Brain microvascular endothelial cell (primary cell): ENCODE measurements at regions not wholly inside any gene's neighbourhood (a gene's known extent, or its start where the extent isn't known, plus 50 kb on each side); places are given as distances from the start of the nearest gene placed in this dataset.

Experiments
- DNase-seq: peaks from one replicate; pipeline ENCODE4 v3.0.0-alpha.2; 2020
- H3K27ac ChIP-seq: fragments of 250-450 bp; sonication (Bioruptor Pico); 2 replicates; pipeline ENCODE4 v1.5.1; 2020; ENCODE audit warnings: mild to moderate bottlenecking, moderate library complexity
- H3K27me3 ChIP-seq: fragments of 250-450 bp; sonication (Bioruptor Pico); replicated peaks from 2 replicates; pipeline ENCODE4 v1.5.1; 2020; ENCODE audit warnings: mild to moderate bottlenecking
- H3K36me3 ChIP-seq: fragments of 250-450 bp; sonication (Bioruptor Pico); replicated peaks from 2 replicates; pipeline ENCODE4 v1.5.1; 2020; ENCODE audit warnings: mild to moderate bottlenecking
- H3K4me3 ChIP-seq: 2 replicates; pipeline ENCODE4 v1.5.1; 2011; ENCODE audit warnings: low read depth, mild to moderate bottlenecking, control low read depth, low read length, moderate library complexity
- in situ Hi-C: cut with HindIII; loops from 2 replicates; pipeline ENCODE4 v1.10.0; 2017; ENCODE audit warnings: low sequenced_read_pairs, low pct_ligation_motif_present
- TF ChIP-seq, protein P1 (sequence below): IDR thresholded peaks from 2 replicates; pipeline ENCODE4 v1.5.1; 2011; ENCODE audit warnings: low read depth, mild to moderate bottlenecking, moderate library complexity, low read length, control low read depth, inconsistent platforms; ENCODE audit errors: missing control alignments

DNA sequence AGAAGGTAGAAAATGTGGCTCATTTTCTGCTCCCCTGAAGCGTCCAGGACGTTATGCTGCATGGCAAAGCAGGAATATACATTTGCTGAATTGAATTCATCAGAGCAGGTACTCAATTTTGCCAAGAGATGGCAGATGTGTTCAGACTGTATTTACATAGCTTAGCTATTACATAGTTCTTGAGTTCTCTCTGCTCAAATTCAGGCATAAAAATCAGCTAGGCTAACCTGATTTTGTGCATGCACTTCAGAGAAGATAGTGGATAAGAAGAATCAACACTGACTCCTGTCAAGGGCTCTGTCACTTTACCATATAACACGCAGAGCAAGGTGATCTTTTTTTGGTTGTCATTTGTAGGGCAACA lies 209.2 kb upstream of the FAM3C start:
- TF ChIP-seq, protein P1, sequence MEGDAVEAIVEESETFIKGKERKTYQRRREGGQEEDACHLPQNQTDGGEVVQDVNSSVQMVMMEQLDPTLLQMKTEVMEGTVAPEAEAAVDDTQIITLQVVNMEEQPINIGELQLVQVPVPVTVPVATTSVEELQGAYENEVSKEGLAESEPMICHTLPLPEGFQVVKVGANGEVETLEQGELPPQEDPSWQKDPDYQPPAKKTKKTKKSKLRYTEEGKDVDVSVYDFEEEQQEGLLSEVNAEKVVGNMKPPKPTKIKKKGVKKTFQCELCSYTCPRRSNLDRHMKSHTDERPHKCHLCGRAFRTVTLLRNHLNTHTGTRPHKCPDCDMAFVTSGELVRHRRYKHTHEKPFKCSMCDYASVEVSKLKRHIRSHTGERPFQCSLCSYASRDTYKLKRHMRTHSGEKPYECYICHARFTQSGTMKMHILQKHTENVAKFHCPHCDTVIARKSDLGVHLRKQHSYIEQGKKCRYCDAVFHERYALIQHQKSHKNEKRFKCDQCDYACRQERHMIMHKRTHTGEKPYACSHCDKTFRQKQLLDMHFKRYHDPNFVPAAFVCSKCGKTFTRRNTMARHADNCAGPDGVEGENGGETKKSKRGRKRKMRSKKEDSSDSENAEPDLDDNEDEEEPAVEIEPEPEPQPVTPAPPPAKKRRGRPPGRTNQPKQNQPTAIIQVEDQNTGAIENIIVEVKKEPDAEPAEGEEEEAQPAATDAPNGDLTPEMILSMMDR = peak; percentile 44
- H3K27ac ChIP-seq = peak overlapping the region; percentile 80
- in situ Hi-C loops = no loop called here
- H3K27me3 ChIP-seq = no peaks in the 10 kb centered on the region
- peak; percentile 45 for DNase-seq
- no peak overlapping the region for H3K4me3 ChIP-seq
- no peaks in the 10 kb centered on the region for H3K36me3 ChIP-seq

DNA sequence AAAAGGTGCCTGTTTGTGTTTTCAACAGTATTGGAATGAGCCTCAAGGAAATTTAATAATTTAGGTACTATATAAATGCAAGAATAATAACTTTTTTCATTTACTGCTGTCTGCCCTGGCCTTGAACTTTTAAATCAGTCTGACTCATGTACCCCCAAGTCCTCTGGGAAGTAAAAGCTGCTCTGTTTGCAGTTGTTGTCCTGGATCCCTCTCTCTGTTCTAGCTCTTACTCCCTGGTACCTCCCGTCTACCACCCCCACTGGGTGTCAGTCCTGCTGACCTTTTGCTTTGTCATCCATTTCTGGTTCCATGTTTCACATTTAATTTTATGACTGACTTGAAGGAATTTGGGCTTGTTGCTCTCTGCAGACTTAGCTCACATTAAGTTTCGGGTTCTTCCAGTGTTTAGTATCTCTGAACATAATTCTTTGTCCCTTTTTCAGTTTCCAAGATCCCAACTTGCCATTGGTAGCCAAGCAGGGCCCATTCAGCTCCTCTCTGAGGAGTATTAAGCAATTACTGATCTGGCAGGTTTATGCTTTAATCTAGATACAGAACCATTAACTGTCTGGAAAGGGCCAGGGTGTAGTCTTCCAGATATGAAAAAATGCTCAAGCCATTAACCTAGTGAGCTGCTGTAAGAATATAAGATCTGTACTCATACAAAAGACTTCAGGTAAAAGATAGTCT lies 208.7 kb upstream of the FAM3C start:
- TF ChIP-seq, protein P1 = no peak
- Histone ChIP-seq H3K27ac (peak overlapping the region; percentile 80), H3K4me3 (no peak overlapping the region), H3K27me3 (no peaks in the 10 kb centered on the region), H3K36me3 (no peaks in the 10 kb centered on the region)
- in situ Hi-C loops = no loop called here
- DNase-seq = peak; percentile 91

DNA sequence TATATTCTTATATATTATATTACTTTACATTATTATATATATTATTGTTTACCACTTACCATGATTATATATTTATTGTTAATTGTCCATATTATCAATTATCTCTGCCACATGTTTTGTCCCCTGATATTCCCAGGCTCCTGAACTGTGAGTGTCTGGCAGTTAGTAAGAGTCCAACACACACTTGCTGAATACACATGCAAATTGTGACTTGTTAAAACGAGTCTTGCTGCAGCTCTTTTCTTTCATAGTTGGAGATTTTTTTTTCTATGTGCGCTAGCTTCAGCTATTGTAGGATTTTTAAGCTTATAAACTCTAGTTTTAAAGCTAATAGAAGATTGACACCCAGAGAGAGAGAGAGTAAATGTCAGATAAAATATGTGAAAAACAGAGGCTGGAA lies 207.8 kb upstream of the FAM3C start:
- Histone ChIP-seq H3K4me3 (no peak overlapping the region), H3K27ac (peak overlapping the region; percentile 80), H3K27me3 (no peaks in the 10 kb centered on the region), H3K36me3 (no peaks in the 10 kb centered on the region)
- DNase-seq = no peak
- in situ Hi-C loops = no loop called here
- TF ChIP-seq, protein P1 = no peak

DNA sequence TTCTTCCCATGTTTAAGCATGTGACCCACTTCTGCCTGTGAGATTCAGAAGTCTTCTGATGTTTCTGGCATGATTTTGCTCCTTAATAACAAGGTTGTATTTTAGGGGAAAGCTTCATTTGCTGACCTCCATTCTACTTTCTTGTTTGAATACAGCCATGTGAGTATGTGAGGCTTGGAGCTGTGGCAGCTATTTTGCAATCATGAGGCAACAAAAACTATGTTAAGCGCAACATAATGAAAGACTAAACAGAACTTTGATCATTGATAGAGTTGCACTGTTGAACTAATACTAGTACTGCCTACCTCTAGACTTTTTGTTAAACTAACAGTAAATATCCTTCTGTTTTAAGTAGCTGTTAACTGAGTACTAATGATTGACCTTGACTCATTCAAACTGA lies 203.8 kb upstream of the FAM3C start:
- Histone ChIP-seq H3K27me3 (no peaks in the 10 kb centered on the region), H3K27ac (no peak overlapping the region), H3K4me3 (no peak overlapping the region), H3K36me3 (no peaks in the 10 kb centered on the region)
- in situ Hi-C loops = no loop called here
- TF ChIP-seq, protein P1 = no peak
- DNase-seq = no peak

DNA sequence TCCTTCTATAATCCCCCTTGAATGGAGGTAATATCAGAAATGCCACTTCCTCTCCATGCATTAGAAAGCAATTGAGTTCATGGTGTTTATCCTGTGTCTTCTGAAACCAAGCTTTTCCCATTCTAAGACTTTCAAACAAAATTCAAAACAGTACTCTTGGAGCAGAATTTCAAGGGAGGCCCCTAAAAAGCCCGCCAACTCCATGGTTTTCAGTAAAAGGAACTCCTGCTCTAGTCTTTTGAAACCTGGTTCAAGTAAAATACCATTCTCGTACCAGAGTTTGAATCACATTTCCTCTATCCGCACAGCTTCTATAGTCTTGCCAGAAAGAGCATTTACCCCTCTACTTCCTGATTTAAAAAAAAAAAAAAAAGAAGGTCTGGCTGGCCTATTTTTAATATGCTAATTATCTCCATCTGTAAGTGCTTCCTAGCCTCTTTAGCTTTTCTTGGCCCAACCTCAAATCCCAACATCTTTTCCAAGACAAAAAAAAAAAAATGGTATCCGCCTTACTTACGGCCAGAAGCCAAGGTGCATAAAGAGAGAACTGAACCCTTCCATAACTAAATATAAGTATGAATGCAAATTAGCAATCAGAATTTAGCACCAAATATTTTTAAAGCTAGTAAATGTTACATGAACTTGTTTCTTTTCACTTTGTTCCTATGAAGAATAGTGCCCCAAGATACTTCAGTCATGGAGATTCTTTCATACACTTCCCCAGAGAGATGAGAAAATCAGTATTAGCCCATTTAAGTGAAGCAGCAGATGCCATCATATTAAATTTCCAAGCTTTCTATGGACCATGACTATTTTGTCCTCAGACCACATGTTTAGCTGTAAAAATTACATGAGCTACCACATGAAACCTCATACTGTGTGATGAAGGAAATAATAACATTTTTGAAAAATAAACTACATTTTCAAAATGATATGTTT lies 199.9 kb upstream of the FAM3C start:
- H3K27ac ChIP-seq = no peak overlapping the region
- H3K4me3 ChIP-seq = no peak overlapping the region
- no peaks in the 10 kb centered on the region for H3K27me3 ChIP-seq
- in situ Hi-C loops = no loop called here
- DNase-seq = no peak
- no peaks in the 10 kb centered on the region for H3K36me3 ChIP-seq
- TF ChIP-seq, protein P1 = no peak
